LNCAP (cell line): ENCODE measurements at regions not wholly inside any gene's neighbourhood (a gene's known extent, or its start where the extent isn't known, plus 50 kb on each side); places are given as distances from the start of the nearest gene placed in this dataset.

Experiments
- TF ChIP-seq, protein P1 (sequence below): fragments of 450-650 bp; IDR thresholded peaks from 2 replicates; pipeline ENCODE4 v1.5.1; 2017; ENCODE audit warnings: mild to moderate bottlenecking

DNA sequence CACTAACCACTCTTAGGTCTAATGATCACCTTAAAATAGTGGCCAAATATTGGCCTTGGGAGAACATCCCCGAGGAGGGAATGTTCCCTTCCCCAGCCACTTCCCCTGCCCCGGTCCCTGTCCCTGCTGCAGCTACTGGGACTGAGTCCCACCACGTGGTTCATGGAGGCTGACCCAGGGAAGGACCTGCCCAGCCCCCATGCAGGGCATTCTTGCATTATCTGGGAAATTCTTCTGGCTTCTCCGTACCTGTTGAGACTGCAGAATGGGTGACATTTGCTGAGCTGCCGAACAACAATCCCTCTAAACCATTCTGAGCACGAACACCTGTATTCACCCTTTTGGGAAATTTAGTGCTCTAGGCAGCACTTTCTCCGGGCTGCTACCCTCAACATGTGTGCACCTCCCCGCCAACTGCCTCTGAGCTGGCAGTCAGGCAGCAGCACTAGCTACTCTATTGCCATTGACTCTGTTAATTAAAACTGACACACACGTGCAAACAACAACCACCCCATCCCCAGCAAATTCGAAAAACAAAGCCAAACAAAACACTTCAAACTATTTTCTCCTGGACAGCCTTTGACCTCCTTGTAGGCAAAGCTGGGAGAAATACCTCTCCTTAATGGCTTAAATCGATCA, 567.4 kb upstream of the MKI67 start:
- TF ChIP-seq, protein P1, sequence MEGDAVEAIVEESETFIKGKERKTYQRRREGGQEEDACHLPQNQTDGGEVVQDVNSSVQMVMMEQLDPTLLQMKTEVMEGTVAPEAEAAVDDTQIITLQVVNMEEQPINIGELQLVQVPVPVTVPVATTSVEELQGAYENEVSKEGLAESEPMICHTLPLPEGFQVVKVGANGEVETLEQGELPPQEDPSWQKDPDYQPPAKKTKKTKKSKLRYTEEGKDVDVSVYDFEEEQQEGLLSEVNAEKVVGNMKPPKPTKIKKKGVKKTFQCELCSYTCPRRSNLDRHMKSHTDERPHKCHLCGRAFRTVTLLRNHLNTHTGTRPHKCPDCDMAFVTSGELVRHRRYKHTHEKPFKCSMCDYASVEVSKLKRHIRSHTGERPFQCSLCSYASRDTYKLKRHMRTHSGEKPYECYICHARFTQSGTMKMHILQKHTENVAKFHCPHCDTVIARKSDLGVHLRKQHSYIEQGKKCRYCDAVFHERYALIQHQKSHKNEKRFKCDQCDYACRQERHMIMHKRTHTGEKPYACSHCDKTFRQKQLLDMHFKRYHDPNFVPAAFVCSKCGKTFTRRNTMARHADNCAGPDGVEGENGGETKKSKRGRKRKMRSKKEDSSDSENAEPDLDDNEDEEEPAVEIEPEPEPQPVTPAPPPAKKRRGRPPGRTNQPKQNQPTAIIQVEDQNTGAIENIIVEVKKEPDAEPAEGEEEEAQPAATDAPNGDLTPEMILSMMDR = no peak

DNA sequence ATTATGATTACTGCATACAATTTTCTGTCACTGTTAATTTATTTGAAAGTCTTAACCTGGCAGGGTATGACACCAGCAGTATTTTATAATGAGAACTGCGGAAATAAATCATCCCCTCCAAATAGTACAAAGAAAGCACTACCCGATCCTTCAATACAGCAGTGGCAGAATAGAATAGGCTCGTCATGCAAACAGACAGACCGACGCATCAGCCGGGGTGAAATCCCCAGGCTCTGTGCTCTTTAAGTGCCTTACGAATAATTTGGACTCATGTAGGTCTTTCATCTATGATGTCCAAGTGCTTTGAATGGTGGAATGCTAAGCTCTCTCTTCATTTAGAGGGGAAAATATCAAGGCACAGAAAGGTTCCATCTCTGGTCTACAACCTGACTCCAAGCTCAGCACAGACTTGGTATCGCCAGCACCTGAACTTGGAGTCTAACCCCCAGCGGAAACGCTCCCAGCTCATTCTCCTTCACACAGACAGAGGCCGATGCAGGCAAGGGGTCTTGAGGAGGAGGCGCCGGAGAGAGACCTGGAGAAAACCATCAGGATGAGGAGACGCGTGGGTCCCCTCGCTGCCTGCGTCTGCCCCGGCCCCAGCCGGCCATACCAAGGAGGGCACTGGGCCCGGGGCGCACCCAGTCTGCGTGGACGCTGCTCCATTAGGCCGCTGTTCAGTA, 568.1 kb upstream of the MKI67 start:
- TF ChIP-seq, protein P1 = no peak

DNA sequence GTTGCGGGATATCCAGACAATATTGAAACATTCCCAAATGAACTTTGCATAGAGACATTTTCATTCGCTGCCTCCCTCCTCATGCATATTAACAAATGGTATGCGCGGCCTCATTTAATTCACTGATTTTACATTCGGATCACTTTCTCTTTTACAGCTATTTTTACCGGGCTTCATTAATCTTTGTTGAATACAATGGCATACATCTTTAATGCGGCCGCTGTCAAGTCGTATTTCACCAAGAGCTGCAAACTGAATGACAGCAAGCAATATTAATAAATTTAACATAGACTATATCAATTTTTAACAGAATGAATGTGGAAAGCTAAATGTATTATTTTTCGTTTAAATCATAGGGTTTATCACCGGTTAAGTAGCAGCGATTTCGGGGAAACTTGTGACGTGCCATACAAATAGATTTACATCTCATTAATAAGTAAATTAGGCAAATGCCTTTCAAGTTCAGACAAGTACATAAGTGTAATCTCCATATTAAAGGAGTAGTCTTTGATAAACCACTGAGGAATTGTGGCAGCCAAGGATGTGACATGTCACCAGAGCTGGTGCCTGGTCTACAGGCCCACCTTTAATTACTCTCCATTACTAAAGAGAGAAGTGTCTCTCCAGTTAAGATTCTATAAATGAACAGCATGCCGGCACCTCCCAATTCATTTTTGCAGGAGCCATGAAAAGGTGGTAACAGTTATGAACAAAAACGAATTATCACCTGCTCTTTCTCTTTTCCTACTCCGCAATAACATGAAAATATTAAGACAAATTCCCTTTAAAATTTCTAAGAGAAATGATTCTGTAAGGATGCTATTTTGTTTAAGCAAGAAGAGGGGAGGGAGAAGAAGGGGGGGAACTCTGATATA, 568.9 kb upstream of the MKI67 start:
- TF ChIP-seq, protein P1 = no peak

DNA sequence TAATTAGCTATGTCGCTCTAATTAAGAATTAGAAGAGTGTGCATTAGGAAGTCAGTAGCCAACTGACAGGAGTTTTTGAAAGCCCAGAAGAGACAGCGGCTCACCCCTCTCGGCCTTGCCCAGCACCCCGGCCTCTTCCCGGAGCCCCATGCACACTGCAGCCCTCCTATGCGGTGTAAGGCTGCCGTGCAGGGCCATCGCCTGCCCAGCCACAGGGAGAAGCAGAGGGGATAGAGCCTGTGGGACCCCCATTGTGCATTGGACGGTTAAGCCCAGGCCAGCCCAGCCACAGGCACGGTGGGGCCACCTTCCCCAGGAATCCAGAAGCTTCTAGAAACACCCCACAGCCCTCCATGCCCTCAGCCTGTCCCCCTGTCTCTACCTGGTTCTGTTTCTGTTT, 569.7 kb upstream of the MKI67 start:
- TF ChIP-seq, protein P1 = no peak

DNA sequence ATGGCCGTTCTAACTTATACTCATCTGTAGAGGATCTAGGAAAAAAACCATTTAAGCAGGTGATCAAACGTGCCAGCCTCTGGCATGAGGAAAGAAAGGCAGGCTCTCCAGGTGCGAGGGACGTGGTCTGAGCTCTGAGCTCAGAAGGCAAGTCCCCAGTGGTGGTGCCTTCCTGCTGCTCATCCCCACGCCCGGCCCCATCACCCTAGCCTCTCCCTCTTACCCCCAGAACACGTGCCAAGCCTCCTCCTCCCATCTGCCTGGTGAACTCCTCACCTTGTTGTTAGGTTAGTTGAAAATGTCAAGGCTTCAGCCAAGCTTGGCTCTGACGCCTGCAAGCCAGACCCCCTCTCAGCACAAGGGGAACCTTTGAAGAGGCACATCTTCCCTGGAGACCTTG, 571.2 kb upstream of the MKI67 start:
- TF ChIP-seq, protein P1 = no peak

DNA sequence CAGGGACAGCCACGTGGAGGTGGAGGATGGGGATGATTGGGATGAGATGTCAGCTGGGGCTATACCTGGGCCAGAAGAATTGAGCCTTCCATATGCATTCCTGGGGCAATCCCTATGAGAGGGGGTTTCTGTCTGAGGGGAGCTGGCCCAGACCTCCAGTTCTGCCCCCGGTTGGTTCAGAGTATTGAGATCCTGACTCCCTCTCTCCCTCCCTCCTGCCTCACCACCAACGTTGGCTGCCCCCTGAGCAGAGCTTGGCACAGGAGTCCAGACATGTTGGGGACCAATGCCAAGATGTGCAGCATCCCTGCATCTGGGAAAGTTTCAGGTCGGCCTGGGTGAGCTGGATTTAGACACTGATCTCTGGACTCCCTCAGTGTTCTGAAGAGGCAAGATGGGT, 575.2 kb upstream of the MKI67 start:
- TF ChIP-seq, protein P1 = no peak

DNA sequence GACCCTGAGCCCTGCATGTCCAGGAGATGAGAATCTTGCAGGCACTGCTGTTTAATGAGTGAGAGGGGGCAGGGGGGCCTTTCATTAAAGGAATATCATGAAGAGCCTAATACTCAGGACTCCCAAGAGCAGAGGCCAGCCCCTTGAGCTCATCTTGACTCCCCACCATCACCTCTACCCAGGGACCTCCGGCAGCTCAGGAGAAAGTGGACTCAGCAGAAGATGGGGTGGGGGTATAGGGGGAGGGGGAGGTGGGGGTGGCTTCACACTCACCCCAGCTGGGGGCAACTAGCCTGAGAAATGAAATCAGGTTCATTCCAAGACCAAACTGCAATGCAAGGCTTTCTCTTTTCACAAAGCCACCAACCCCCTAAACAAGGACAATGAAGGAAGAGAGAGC, 575.6 kb upstream of the MKI67 start:
- TF ChIP-seq, protein P1 = no peak
